ENCODE measurements at regions not wholly inside any gene's neighbourhood (a gene's known extent, or its start where the extent isn't known, plus 50 kb on each side); places are given as distances from the start of the nearest gene placed in this dataset.

- no peak overlapping the region for H3K27ac ChIP-seq
- no peaks in the 10 kb centered on the region for H3K36me3 ChIP-seq (replicated peaks; ENCODE audit: insufficient read depth, low read depth)
- no peaks in the 10 kb centered on the region for H3K9me3 ChIP-seq (ENCODE audit: low read depth)
- WGBS (ENCODE audit: low lambda C conversion rate, missing lambda C conversion rate), result 50% methylated on average over 4 of the region's 4 CpGs
- H3K4me2 ChIP-seq, result no peak overlapping the region
- TF ChIP-seq EZH2 (IDR thresholded peaks at IDR 0.05; ENCODE audit: borderline replicate concordance) (no peak), EZH2phosphoT487 (IDR thresholded peaks at IDR 0.05; ENCODE audit: low read depth, severe bottlenecking, unreplicated experiment) (no peak), CTCF (IDR thresholded peaks at IDR 0.05; ENCODE audit: poor library complexity) (no peak)
- H3K79me2 ChIP-seq, result no peaks in the 10 kb centered on the region
- no peaks in the 10 kb centered on the region for H4K20me1 ChIP-seq (ENCODE audit: insufficient read depth, poor library complexity, severe bottlenecking)
- H3K27me3 ChIP-seq, result no peaks in the 10 kb centered on the region
- no peak overlapping the region for H2AFZ ChIP-seq
- no peak overlapping the region for H3K4me3 ChIP-seq
- no peaks in the 10 kb centered on the region for H3K4me1 ChIP-seq (ENCODE audit: insufficient read depth)
- no peaks in the 10 kb centered on the region for H3K9me2 ChIP-seq (replicated peaks; ENCODE audit: insufficient read depth)
- DNase-seq (ENCODE audit: low spot score), result no peak
Observed at GRCh38 chr3:168424059-168424734, 328.5 kb upstream of the GOLIM4 start.

- Histone ChIP-seq H3K27me3 (no peaks in the 10 kb centered on the region), H3K4me3 (no peak overlapping the region), H3K9me2 (replicated peaks; ENCODE audit: insufficient read depth) (no peaks in the 10 kb centered on the region), H3K4me2 (no peak overlapping the region), H2AFZ (no peak overlapping the region), H3K27ac (no peak overlapping the region), H3K36me3 (replicated peaks; ENCODE audit: insufficient read depth, low read depth) (no peaks in the 10 kb centered on the region), H3K79me2 (no peaks in the 10 kb centered on the region), H3K9me3 (ENCODE audit: low read depth) (no peaks in the 10 kb centered on the region), H3K4me1 (ENCODE audit: insufficient read depth) (peaks cover 8% of the 10 kb centered on the region), H4K20me1 (ENCODE audit: insufficient read depth, poor library complexity, severe bottlenecking) (no peaks in the 10 kb centered on the region)
- TF ChIP-seq CTCF (IDR thresholded peaks at IDR 0.05; ENCODE audit: poor library complexity) (no peak), EZH2 (IDR thresholded peaks at IDR 0.05; ENCODE audit: borderline replicate concordance) (no peak)
- WGBS (ENCODE audit: low lambda C conversion rate, missing lambda C conversion rate), result 90% methylated on average over 1 of the region's 1 CpG
- DNase-seq (ENCODE audit: low spot score), result no peak
Observed at GRCh38 chr3:168422843-168423242, 327.1 kb upstream of the GOLIM4 start.

- H4K20me1 ChIP-seq (ENCODE audit: insufficient read depth, poor library complexity, severe bottlenecking), result no peaks in the 10 kb centered on the region
- H2AFZ ChIP-seq, result no peak overlapping the region
- no peaks in the 10 kb centered on the region for H3K79me2 ChIP-seq
- H3K4me1 ChIP-seq (ENCODE audit: insufficient read depth), result peaks cover 8% of the 10 kb centered on the region
- no peaks in the 10 kb centered on the region for H3K27me3 ChIP-seq
- H3K36me3 ChIP-seq (replicated peaks; ENCODE audit: insufficient read depth, low read depth), result no peaks in the 10 kb centered on the region
- no peak for DNase-seq (ENCODE audit: low spot score)
- H3K9me2 ChIP-seq (replicated peaks; ENCODE audit: insufficient read depth), result no peaks in the 10 kb centered on the region
- no peak overlapping the region for H3K4me2 ChIP-seq
- H3K27ac ChIP-seq, result no peak overlapping the region
- H3K4me3 ChIP-seq, result no peak overlapping the region
- TF ChIP-seq CTCF (IDR thresholded peaks at IDR 0.05; ENCODE audit: poor library complexity) (no peak), EZH2phosphoT487 (IDR thresholded peaks at IDR 0.05; ENCODE audit: low read depth, severe bottlenecking, unreplicated experiment) (no peak), EZH2 (IDR thresholded peaks at IDR 0.05; ENCODE audit: borderline replicate concordance) (no peak)
- WGBS (ENCODE audit: low lambda C conversion rate, missing lambda C conversion rate), result 87% methylated on average over 2 of the region's 2 CpGs
- no peaks in the 10 kb centered on the region for H3K9me3 ChIP-seq (ENCODE audit: low read depth)
Observed at GRCh38 chr3:168419091-168419490, 323.4 kb upstream of the GOLIM4 start.
